Hepatocyte (in vitro differentiated cells): ENCODE measurements at regions not wholly inside any gene's neighbourhood (a gene's known extent, or its start where the extent isn't known, plus 50 kb on each side); places are given as distances from the start of the nearest gene placed in this dataset.
A peak's percentile ranks its signal among the peaks of the same experiment; 100 is the strongest.

Experiments
- DNase-seq: peaks from one replicate; pipeline ENCODE4 v3.0.0-alpha.2; 2016; ENCODE audit warnings: low spot score
- H2AFZ ChIP-seq: fragments of 200-600 bp; sonication (generic); 2 replicates; pipeline ENCODE4 v1.6.0; 2016; ENCODE audit warnings: antibody characterized with exemption, mild to moderate bottlenecking
- H3K27ac ChIP-seq: fragments of 200-600 bp; sonication (generic); 2 replicates; pipeline ENCODE4 v1.5.1; 2016; ENCODE audit warnings: mild to moderate bottlenecking
- H3K27me3 ChIP-seq: fragments of 200-600 bp; sonication (generic); 2 replicates; pipeline ENCODE4 v1.6.1; 2016
- H3K36me3 ChIP-seq: fragments of 200-600 bp; sonication (generic); replicated peaks from 2 replicates; pipeline ENCODE4 v1.5.1; 2016; ENCODE audit warnings: low read depth; ENCODE audit not compliant: insufficient read depth
- H3K4me1 ChIP-seq: fragments of 200-600 bp; sonication (generic); 2 replicates; pipeline ENCODE4 v1.5.1; 2016; ENCODE audit warnings: mild to moderate bottlenecking, moderate library complexity; ENCODE audit not compliant: insufficient read depth
- H3K4me2 ChIP-seq: fragments of 200-600 bp; sonication (generic); 2 replicates; pipeline ENCODE4 v1.6.0; 2016
- H3K4me3 ChIP-seq: fragments of 200-600 bp; sonication (generic); 2 replicates; pipeline ENCODE4 v1.5.1; 2016; ENCODE audit warnings: mild to moderate bottlenecking
- H3K79me2 ChIP-seq: fragments of 200-600 bp; sonication (generic); 2 replicates; pipeline ENCODE4 v1.6.0; 2017; ENCODE audit warnings: mild to moderate bottlenecking
- H3K9me2 ChIP-seq: fragments of 200-600 bp; sonication (generic); replicated peaks from 2 replicates; pipeline ENCODE4 v1.6.0; 2017; ENCODE audit warnings: mild to moderate bottlenecking; ENCODE audit not compliant: insufficient read depth
- H3K9me3 ChIP-seq: fragments of 200-600 bp; sonication (generic); 2 replicates; pipeline ENCODE4 v1.5.1; 2016; ENCODE audit warnings: low read depth, mild to moderate bottlenecking
- H4K20me1 ChIP-seq: fragments of 200-600 bp; sonication (generic); 2 replicates; pipeline ENCODE4 v1.6.0; 2016; ENCODE audit warnings: mild to moderate bottlenecking; ENCODE audit not compliant: insufficient read depth, poor library complexity, severe bottlenecking
- CTCF ChIP-seq: fragments of 200-600 bp; sonication (generic); IDR thresholded peaks from 2 replicates; pipeline ENCODE4 v1.5.1; 2016; ENCODE audit warnings: antibody characterized with exemption, mild to moderate bottlenecking; ENCODE audit not compliant: poor library complexity
- EZH2 ChIP-seq: fragments of 200-600 bp; sonication (generic); IDR thresholded peaks from 2 replicates; pipeline ENCODE4 v1.6.1; 2016; ENCODE audit warnings: antibody characterized with exemption, mild to moderate bottlenecking, borderline replicate concordance
- EZH2phosphoT487 ChIP-seq: fragments of 200-600 bp; sonication (generic); IDR thresholded peaks from one replicate; pipeline ENCODE4 v1.6.1; 2018; ENCODE audit warnings: antibody characterized with exemption, mild to moderate bottlenecking, low read depth, moderate library complexity; ENCODE audit not compliant: unreplicated experiment, severe bottlenecking
- WGBS: methylation state at CpG from one replicate; pipeline ENCODE4 v1.1.6; 2016; ENCODE audit warnings: low lambda C conversion rate; ENCODE audit errors: missing lambda C conversion rate; 5-methylcytosine and 5-hydroxymethylcytosine counted together

GRCh38 chr12:97745406-97746101 lies 282.9 kb downstream of the RMST start:
- no peak overlapping the region for H2AFZ ChIP-seq
- H3K36me3 ChIP-seq: no peaks in the 10 kb centered on the region
- no peaks in the 10 kb centered on the region for H3K9me2 ChIP-seq
- 93% methylated on average over 5 of the region's 5 CpGs for WGBS
- no peak overlapping the region for H3K27ac ChIP-seq
- H3K9me3 ChIP-seq: no peaks in the 10 kb centered on the region
- peaks cover 4% of the 10 kb centered on the region for H3K4me1 ChIP-seq
- H3K4me2 ChIP-seq: no peak overlapping the region
- no peak overlapping the region for H3K4me3 ChIP-seq
- H4K20me1 ChIP-seq: no peaks in the 10 kb centered on the region
- H3K27me3 ChIP-seq: no peaks in the 10 kb centered on the region
- TF ChIP-seq EZH2: no peak
- no peak for TF ChIP-seq EZH2phosphoT487
- TF ChIP-seq CTCF: no peak
- no peak for DNase-seq
- no peaks in the 10 kb centered on the region for H3K79me2 ChIP-seq

- no peak for TF ChIP-seq EZH2
- peak; percentile 84 for TF ChIP-seq EZH2phosphoT487
- TF ChIP-seq CTCF: no peak
- Histone ChIP-seq H2AFZ (no peak overlapping the region), H3K27me3 (no peaks in the 10 kb centered on the region), H4K20me1 (no peaks in the 10 kb centered on the region), H3K9me3 (no peaks in the 10 kb centered on the region), H3K36me3 (no peaks in the 10 kb centered on the region), H3K4me1 (peaks cover 4% of the 10 kb centered on the region), H3K27ac (no peak overlapping the region), H3K4me3 (no peak overlapping the region), H3K9me2 (no peaks in the 10 kb centered on the region), H3K79me2 (no peaks in the 10 kb centered on the region), H3K4me2 (no peak overlapping the region)
- peak; percentile 14 for DNase-seq
- 28% methylated on average over 2 of the region's 2 CpGs for WGBS
These were observed 285.7 kb downstream of the RMST start for GRCh38 chr12:97748298-97748697.

GRCh38 chr12:97751704-97752103 lies 289.1 kb downstream of the RMST start:
- no peak for DNase-seq
- TF ChIP-seq CTCF: no peak
- TF ChIP-seq EZH2: no peak
- TF ChIP-seq EZH2phosphoT487: no peak
- no peaks in the 10 kb centered on the region for H3K9me2 ChIP-seq
- H3K4me1 ChIP-seq: peaks cover 4% of the 10 kb centered on the region
- H3K9me3 ChIP-seq: no peaks in the 10 kb centered on the region
- WGBS: 95% methylated on average over 3 of the region's 3 CpGs
- no peak overlapping the region for H2AFZ ChIP-seq
- H4K20me1 ChIP-seq: no peaks in the 10 kb centered on the region
- H3K36me3 ChIP-seq: no peaks in the 10 kb centered on the region
- H3K4me2 ChIP-seq: no peak overlapping the region
- H3K27ac ChIP-seq: no peak overlapping the region
- no peaks in the 10 kb centered on the region for H3K79me2 ChIP-seq
- no peak overlapping the region for H3K4me3 ChIP-seq
- no peaks in the 10 kb centered on the region for H3K27me3 ChIP-seq

GRCh38 chr12:97752129-97752528 lies 289.5 kb downstream of the RMST start:
- Histone ChIP-seq H3K27me3 (no peaks in the 10 kb centered on the region), H3K36me3 (no peaks in the 10 kb centered on the region), H3K27ac (no peak overlapping the region), H3K4me3 (no peak overlapping the region), H3K4me2 (no peak overlapping the region), H4K20me1 (no peaks in the 10 kb centered on the region), H3K4me1 (peaks cover 8% of the 10 kb centered on the region), H3K9me2 (no peaks in the 10 kb centered on the region), H3K9me3 (no peaks in the 10 kb centered on the region), H3K79me2 (no peaks in the 10 kb centered on the region), H2AFZ (no peak overlapping the region)
- no peak for DNase-seq
- no peak for TF ChIP-seq CTCF
- no peak for TF ChIP-seq EZH2
- TF ChIP-seq EZH2phosphoT487: no peak
